Neural cell (in vitro differentiated cells): ENCODE measurements at regions not wholly inside any gene's neighbourhood (a gene's known extent, or its start where the extent isn't known, plus 50 kb on each side); places are given as distances from the start of the nearest gene placed in this dataset.

Experiments used
- CTCF ChIP-seq: fragments of 450-650 bp; IDR thresholded peaks from 2 replicates; pipeline ENCODE4 v1.5.1; 2014; ENCODE audit warnings: antibody characterized with exemption, mild to moderate bottlenecking, moderate library complexity; ENCODE audit not compliant: poor library complexity, severe bottlenecking
- EP300 ChIP-seq: fragments of 450-650 bp; conservative IDR thresholded peaks from 2 replicates; pipeline ENCODE4 v1.6.1; 2014; ENCODE audit warnings: antibody characterized with exemption, mild to moderate bottlenecking, moderate library complexity; ENCODE audit not compliant: poor library complexity, severe bottlenecking
- EZH2 ChIP-seq: fragments of 200-600, 300-800 bp; shearing (Covaris generic), sonication (generic); IDR thresholded peaks from 2 replicates; pipeline ENCODE4 v1.6.1; 2014; ENCODE audit warnings: antibody characterized with exemption, low read length, borderline replicate concordance, mild to moderate bottlenecking; ENCODE audit not compliant: insufficient read depth, poor library complexity, severe bottlenecking
- POLR2AphosphoS5 ChIP-seq: IDR thresholded peaks from 2 replicates; pipeline ENCODE4 v1.6.1; 2012
- REST ChIP-seq: IDR thresholded peaks from 2 replicates; pipeline ENCODE4 v1.6.1; 2012; ENCODE audit warnings: borderline replicate concordance

- TF ChIP-seq EZH2 (no peak), CTCF (no peak), POLR2AphosphoS5 (no peak), REST (no peak), EP300 (no peak)
These were observed 112.4 kb upstream of the WDR75 start for GRCh38 chr2:189328848-189329245.
